ENCODE measurements at regions not wholly inside any gene's neighbourhood (a gene's known extent, or its start where the extent isn't known, plus 50 kb on each side); places are given as distances from the start of the nearest gene placed in this dataset.
"Not testable (repeated sequence)": the region's sequence is repeated elsewhere in the genome, so short reads cannot be mapped to it uniquely, and the experiment has no call there.

GRCh38 chr5:166880456-166880855, 1411.0 kb upstream of the WWC1 start:
- DNase-seq: no peak

GRCh38 chr5:166881802-166882201, 1409.6 kb upstream of the WWC1 start:
- DNase-seq: no peak

DNA sequence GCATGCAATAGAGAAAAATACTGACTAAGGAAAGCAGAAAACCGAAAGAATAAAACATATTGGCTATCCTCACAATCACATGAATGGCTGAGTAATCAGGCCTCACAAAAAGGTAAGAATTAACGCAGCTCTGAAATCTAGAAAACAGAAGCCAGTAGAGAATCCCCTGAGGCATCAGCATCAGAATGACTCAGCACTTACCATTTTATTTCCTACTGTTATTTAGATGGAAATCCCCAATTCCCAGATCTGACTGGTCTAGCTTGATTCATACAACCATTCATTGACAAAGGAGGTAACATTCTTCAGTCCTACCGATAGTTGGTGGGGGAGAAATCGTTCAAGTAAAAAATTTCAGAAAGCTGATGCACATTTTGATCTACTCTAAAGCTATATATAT, 1408.4 kb upstream of the WWC1 start:
- no peak for DNase-seq

DNA sequence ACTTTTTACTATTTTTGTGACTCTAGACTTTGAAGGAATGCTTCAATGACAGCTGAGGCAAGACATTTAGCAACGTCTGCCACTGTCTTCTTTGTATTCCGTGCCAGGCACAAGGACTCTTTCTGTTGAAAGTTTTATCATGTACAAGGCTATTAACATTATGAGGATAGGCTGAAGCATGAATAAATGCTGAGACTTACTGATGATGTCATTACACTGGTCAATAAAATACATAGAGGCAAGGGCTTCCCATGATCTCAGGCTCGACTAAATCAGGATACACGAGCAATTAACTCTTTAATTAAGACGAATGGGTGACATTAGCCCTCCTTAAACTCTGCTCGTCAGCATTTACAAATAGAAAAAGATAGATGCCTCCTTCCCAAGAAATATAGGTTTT, 1393.3 kb upstream of the WWC1 start:
- no peak for DNase-seq

DNA sequence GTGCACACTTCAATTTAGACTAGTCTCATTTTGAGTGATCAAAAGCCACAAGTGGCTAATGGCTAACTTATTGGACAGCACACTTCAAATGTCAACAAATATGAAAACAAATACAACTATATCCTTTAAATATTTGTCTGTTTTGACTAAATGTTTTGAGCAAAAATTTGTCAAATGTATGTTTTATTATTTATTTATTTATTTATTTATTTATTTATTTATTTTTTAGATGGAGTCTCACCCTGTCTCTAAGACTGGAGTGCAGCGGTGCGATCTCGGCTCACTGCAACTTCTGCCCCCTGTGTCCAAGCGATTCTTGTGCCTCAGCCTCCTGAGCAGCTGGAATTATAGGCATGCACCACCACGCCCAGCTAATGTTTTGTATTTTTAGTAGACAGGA, 1392.1 kb upstream of the WWC1 start:
- no peak for DNase-seq

DNA sequence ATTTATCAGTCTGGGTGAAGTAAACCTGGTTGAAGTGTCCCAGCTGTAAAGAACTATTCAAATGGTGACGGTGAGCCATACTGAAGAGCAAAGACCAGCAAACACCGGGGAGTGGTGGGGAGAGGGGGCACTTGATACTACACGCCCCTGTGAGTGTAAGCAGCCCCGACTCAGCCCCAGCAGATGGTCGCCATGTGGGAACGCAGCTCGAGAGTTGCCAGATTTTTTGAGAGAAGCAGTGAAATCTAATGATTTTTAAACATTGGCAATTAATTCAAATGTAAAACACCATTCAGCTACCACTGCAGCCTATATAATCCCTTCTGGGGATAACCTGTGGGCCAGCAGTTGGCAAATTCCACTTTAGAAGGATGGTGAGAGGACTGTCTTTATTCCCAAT, 1386.9 kb upstream of the WWC1 start:
- DNase-seq: no peak

- DNase-seq: no peak
Observed at GRCh38 chr5:166906991-166907713, 1384.3 kb upstream of the WWC1 start.

GRCh38 chr5:166909040-166909439, 1382.4 kb upstream of the WWC1 start:
- no peak for DNase-seq

DNA sequence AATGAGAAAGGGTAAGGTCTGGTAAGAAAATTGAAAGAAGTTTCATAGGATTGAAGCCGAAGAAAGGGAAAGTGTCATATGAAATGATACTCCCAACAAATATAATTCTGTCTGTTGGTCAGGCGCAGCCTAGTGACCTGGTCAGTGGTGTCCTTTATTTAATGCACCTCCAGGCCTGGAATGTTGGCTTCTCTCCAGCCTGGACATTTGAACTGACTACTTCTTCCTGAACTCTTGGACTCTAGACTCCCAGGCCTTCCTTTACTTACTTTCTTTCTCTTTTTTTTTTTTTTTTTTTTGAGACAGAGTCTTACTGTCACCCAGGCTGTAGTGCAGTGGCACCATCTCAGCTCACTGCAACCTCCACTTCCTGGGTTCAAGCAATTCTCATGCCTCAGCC, 1381.5 kb upstream of the WWC1 start:
- DNase-seq: no peak

DNA sequence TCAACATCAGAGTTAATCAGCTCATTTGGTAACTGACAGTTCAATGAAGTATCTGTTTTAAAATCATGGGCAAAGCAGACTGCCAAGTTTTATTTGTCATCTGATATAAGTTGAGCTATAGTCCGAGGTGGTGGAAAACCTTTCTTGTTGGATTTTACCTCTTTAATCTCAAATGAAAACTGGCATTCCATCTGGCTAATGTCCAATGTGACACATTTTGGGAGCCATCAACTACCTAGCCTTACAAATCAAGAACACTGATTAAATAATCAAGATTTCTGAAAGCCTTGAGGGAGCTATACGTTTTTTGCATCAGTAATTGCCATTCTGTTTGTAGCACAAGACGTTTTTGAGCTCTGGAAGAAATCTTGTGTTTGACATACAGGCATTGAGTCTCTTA, 1380.5 kb upstream of the WWC1 start:
- no peak for DNase-seq

DNA sequence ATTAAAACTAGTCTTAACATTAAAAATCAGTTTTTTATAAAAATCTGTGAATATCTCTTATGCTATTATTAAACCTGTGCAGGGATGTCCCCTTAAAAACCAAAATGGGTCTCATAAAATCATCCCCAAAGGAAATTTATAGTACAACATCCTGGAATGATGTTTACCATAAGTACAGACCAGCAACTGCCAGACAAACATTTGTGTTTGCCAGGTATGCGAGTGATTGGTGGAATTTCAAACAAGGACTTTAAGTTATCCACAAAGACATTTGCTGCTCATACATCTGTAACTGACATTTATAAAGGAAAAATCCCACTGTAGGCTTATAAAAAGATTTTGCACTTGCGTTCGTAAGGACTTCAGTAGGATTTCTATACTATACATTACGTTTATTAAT, 1375.4 kb upstream of the WWC1 start:
- DNase-seq: no peak

DNA sequence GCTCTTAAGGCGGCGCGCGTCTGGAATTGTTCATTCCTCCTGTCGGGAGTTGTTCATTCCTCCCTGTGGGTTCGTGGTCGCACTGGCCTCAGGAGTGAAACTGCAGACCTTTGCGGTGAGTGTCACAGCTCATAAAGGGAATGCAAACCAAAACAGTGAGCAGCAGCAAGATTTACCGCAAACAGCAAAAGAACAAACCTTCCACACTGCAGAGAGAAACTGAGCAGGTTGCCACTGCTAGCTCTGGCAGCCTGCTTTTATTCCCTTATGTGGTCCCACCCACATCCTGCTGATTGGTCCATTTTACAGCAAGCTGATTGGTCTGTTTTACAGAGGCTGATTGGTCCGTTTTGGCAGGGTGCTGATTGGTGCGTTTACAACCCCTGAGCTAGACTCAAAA, 1365.3 kb upstream of the WWC1 start:
- no peak for DNase-seq

- not testable (repeated sequence) for DNase-seq
Observed at GRCh38 chr5:166926806-166927475, 1364.5 kb upstream of the WWC1 start.

DNA sequence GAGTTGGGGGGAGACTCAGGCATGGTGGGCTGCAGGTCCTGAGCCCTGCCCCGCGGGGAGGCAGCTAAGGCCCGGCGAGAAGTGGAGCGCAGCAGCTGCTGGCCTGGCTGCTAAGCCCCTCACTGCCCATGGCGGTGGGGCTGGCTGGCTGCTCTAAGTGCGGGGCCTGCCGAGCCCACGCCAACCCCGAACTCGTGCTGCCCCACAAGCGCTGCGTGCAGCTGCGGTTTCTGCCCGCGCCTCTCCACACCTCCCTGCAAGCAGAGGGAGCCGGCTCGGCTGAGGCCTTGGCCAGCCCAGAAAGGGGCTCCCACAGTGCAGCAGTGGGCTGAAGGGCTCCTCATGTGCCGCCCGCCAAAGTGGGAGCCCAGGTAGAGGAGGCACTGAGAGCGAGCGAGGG, 1355.1 kb upstream of the WWC1 start:
- no peak for DNase-seq

DNA sequence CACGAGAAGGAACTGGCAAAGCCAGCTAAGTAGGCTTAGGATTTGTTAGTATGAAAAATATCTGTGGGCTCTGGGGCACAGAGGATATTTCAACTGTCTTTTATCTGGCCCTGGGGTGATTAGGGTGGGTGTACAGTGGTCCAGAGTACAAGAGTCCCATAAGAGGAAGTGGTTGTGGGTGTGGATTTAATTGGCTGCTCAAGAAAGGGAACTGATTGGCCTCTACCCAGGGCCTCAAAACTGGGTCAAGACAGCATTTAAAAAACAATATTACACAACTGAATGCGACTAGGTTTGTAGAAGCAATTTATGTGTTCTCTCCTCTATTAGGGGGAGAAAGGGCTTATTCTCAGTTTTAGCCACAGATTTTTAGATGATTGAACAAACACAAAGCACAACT, 1353.4 kb upstream of the WWC1 start:
- no peak for DNase-seq

DNA sequence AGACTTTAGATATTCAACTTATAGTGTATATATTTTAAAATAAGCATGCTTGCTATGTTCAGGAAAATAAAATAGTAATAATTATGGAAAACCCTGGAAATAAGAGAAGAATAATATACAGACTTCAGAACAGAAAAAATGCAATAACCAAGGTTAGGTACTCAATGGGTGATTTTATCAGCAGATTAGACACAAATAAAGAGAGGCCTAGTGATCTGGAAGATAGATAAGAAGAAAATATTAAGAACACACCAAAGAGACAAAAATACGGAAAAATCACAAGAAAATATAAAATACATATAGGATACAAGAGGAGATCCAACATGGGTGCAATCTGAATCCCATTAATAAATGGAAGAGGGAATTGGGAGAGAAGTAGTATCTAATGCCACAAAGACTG, 1348.5 kb upstream of the WWC1 start:
- DNase-seq: no peak

DNA sequence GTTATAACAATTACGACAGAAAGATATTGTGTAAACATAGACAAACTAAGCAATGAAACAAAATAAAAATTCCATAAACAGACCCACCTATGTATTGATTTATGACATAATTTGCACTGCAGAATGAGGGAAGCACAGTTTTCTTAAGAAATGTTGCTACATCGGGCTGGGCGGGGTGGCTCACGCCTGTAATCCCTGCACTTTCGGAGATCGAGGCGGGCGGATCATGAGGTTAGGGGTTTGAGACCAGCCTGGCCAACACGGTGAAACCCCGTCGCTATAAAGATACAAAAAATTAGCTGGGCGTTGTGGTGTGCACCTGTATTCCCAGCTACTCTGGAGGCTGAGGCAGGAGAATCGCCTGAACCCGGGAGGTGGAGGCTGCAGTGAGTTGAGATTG, 1344.4 kb upstream of the WWC1 start:
- DNase-seq: no peak

DNA sequence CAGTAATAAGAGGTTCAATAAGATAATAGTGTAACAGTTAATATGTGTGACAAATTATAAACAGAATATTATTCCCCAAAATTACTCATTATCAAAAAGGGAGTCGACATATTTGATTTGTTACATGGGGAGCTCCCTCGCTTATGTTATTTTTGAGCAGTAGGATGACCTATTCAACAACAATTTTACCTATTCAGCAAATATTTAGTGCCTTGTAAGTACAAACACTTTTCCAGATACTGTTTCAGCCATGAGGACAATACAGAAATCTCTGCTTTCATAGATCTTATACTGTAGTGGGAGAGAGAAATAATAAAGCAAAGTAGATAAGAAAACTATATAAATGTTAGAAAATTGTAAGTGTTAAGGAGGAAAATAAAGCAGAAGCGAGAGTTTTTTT, 1342.8 kb upstream of the WWC1 start:
- no peak for DNase-seq

- no peak for DNase-seq
Observed at GRCh38 chr5:166952048-166952447, 1339.4 kb upstream of the WWC1 start.

- DNase-seq: no peak
Observed at GRCh38 chr5:166957782-166958181, 1333.7 kb upstream of the WWC1 start.

- DNase-seq: no peak
Observed at GRCh38 chr5:166959766-166960165, 1331.7 kb upstream of the WWC1 start.

DNA sequence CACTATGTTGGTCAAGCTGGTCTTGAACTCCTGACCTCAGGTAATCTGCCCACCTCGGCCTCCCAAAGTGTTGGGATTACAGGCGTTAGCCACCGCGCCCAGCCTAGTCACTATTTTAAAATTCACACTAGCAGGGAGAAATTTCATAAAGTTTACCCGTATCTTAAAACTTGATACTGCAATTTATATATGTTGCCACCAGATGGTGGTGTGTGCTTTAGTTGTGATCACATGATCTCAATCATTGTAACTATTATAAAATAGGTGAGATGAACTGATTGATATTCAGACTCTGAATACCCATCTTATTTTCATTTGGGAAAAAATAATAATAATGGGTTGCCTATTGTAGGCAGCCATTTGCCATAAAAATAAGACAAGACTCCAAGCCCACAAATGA, 1330.4 kb upstream of the WWC1 start:
- DNase-seq: no peak

DNA sequence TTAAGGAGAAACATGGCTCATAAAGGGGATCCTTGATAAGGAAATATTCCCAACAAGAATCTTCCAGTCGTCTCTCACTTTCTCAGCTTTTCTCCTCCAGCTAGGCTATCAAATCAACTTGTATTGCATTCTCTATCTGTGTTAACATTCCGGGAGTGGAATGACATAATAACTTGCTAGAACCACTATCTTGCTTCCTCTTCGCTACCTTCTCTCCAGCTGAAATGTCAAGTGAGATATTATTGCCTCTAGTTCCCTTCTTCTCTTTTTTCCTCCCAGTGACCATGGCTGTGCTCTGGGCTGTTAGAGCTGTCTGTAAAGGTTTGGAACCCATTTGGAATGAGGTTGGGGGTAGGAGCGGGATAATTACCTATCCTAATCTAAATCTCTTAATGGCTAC, 1329.5 kb upstream of the WWC1 start:
- no peak for DNase-seq

DNA sequence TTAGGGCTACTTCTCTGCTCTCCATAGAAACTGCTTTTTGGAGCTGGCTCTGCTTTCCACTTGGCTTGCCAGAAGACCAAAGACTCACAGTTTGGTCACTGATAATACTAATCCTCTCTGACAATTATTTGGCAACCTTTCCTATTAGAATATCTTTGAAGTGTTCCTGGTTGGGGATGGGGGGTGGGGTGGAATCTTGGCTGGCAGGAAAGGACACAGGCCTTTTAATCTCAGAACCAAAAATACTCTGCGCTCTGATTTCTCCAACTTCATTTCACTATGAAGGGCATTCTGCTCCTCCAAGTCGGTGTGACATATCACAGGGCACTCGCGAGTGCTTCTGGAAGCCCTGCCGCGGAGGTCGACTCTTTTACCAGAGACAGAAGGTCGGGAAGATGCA, 1329.0 kb upstream of the WWC1 start:
- no peak for DNase-seq

- no peak for DNase-seq
Observed at GRCh38 chr5:166963596-166963995, 1327.8 kb upstream of the WWC1 start.

All from COR-L47 (cell line).